ENCODE measurements at regions not wholly inside any gene's neighbourhood (a gene's known extent, or its start where the extent isn't known, plus 50 kb on each side); places are given as distances from the start of the nearest gene placed in this dataset.

GRCh38 chr10:75347186-75347585 lies 54.4 kb downstream of the ZNF503 start:
- no peak for DNase-seq

- no peak for DNase-seq
Measured at GRCh38 chr10:75345738-75346137, 55.8 kb downstream of the ZNF503 start.

- DNase-seq = no peak
Measured at GRCh38 chr10:75344170-75344569, 57.4 kb downstream of the ZNF503 start.

GRCh38 chr10:75342397-75342796 lies 59.2 kb downstream of the ZNF503 start:
- DNase-seq = no peak

- no peak for DNase-seq
Measured at GRCh38 chr10:75335983-75336382, 65.6 kb downstream of the ZNF503 start.

GRCh38 chr10:75335191-75335590 lies 66.4 kb downstream of the ZNF503 start:
- peak in 1 of 14 donors; percentile 4 for DNase-seq

GRCh38 chr10:75334720-75335119 lies 66.8 kb downstream of the ZNF503 start:
- DNase-seq = no peak

GRCh38 chr10:75332081-75332480 lies 69.5 kb downstream of the ZNF503 start:
- DNase-seq = no peak

GRCh38 chr10:75331081-75331480 lies 70.5 kb downstream of the ZNF503 start:
- DNase-seq = no peak

GRCh38 chr10:75329190-75329745 lies 72.3 kb downstream of the ZNF503 start:
- no peak for DNase-seq

- DNase-seq = no peak
Measured at GRCh38 chr10:75326306-75326705, 75.3 kb downstream of the ZNF503 start.

GRCh38 chr10:75319274-75319673 lies 82.3 kb downstream of the ZNF503 start:
- DNase-seq = no peak

- DNase-seq = no peak
Measured at GRCh38 chr10:75314570-75314969, 78.8 kb upstream of the COMTD1 start.

- no peak for DNase-seq
Measured at GRCh38 chr10:75312440-75312839, 76.7 kb upstream of the COMTD1 start.

GRCh38 chr10:75305675-75306074 lies 69.9 kb upstream of the COMTD1 start:
- DNase-seq = no peak

GRCh38 chr10:75304741-75305390 lies 69.1 kb upstream of the COMTD1 start:
- DNase-seq = no peak

- no peak for DNase-seq
Measured at GRCh38 chr10:75304313-75304712, 68.6 kb upstream of the COMTD1 start.

GRCh38 chr10:75303045-75303777 lies 67.5 kb upstream of the COMTD1 start:
- no peak for DNase-seq

- DNase-seq = no peak
Measured at GRCh38 chr10:75302029-75302428, 66.3 kb upstream of the COMTD1 start.

- DNase-seq = no peak
Measured at GRCh38 chr10:75297021-75297599, 61.4 kb upstream of the COMTD1 start.

GRCh38 chr10:75295868-75296441 lies 60.2 kb upstream of the COMTD1 start:
- DNase-seq = no peak

GRCh38 chr10:75294866-75295701 lies 59.3 kb upstream of the COMTD1 start:
- DNase-seq = peak in 8 of 14 donors; percentile 16 to 60 (median 31)

Measured in C1 segment of cervical spinal cord (tissue), 14 donors.